SK-N-MC (cell line): ENCODE measurements at regions not wholly inside any gene's neighbourhood (a gene's known extent, or its start where the extent isn't known, plus 50 kb on each side); places are given as distances from the start of the nearest gene placed in this dataset.

Experiments used
- EZH2 ChIP-seq: fragments of 200-600 bp; sonication (generic); IDR thresholded peaks from one replicate; pipeline ENCODE4 v1.6.1; 2017; ENCODE audit warnings: antibody characterized with exemption
- FOXP2 ChIP-seq: optimal IDR thresholded peaks from 2 replicates; pipeline ENCODE3; 2011; ENCODE audit warnings: mild to moderate bottlenecking, moderate library complexity; ENCODE audit not compliant: insufficient read depth; ENCODE audit errors: extremely low read length, control extremely low read depth
- POLR2AphosphoS5 ChIP-seq: IDR thresholded peaks from 2 replicates; pipeline ENCODE4 v1.6.1; 2012; ENCODE audit warnings: mild to moderate bottlenecking, low read depth, low read length, borderline replicate concordance

- no peak for TF ChIP-seq EZH2
- no peak for TF ChIP-seq POLR2AphosphoS5
- TF ChIP-seq FOXP2 = no peak
These were observed 282.7 kb upstream of the SFSWAP start for GRCh38 chr12:131428091-131428685.
